Kidney (tissue), 13 donors: ENCODE measurements at regions not wholly inside any gene's neighbourhood (a gene's known extent, or its start where the extent isn't known, plus 50 kb on each side); places are given as distances from the start of the nearest gene placed in this dataset.

ENCODE experiments used
- DNase-seq, 5 donors: peaks; one replicate each; pipeline ENCODE4 v3.0.0-alpha.2; 2013 to 2020
- FAIRE-seq: peaks from 2 replicates; lab custom pipeline; 2012; peaks lifted over from hg19 to GRCh38; lab: Jason Lieb, UNC
- H3K27ac ChIP-seq, 2 donors: one replicate each; pipeline ENCODE4 v1.7.0; 2013; ENCODE audit warnings: low read depth in 2 of 2, low read length in 2 of 2, inconsistent platforms in 1 of 2
- H3K27me3 ChIP-seq: one replicate; pipeline ENCODE4 v1.7.1; 2013; ENCODE audit warnings: low read length, inconsistent platforms; ENCODE audit not compliant: control insufficient read depth, insufficient read depth
- H3K36me3 ChIP-seq, 3 donors: one replicate each; pipeline versions ENCODE4 v1.7.0 to v1.7.1; 2013; ENCODE audit warnings: low read length in 3 of 3, control low read depth in 1 of 3, inconsistent platforms in 1 of 3; ENCODE audit not compliant: insufficient read depth in 3 of 3, control insufficient read depth in 2 of 3
- H3K4me1 ChIP-seq, 3 donors: one replicate each; pipeline versions ENCODE4 v1.7.0 to v1.7.1; 2013; ENCODE audit warnings: low read length in 3 of 3, inconsistent platforms in 1 of 3, low read depth in 1 of 3; ENCODE audit not compliant: control insufficient read depth in 2 of 3, insufficient read depth in 2 of 3
- H3K4me3 ChIP-seq, 3 donors: one replicate each; pipeline versions ENCODE4 v1.7.0 to v1.8.1; 2013; ENCODE audit warnings: low read length in 3 of 3, control low read depth in 1 of 3, inconsistent platforms in 1 of 3
- H3K9ac ChIP-seq, 3 donors: one replicate each; pipeline versions ENCODE4 v1.7.0 to v1.7.1; 2013; ENCODE audit warnings: low read length in 3 of 3, control low read depth in 1 of 3, inconsistent platforms in 1 of 3
- H3K9me3 ChIP-seq, 3 donors: one replicate each; pipeline versions ENCODE4 v1.7.0 to v1.7.1; 2013; ENCODE audit warnings: low read length in 3 of 3, control low read depth in 1 of 3, inconsistent platforms in 1 of 3; ENCODE audit not compliant: control insufficient read depth in 2 of 3, insufficient read depth in 1 of 3
- CTCF ChIP-seq: IDR thresholded peaks from 3 replicates; pipeline ENCODE4 v1.5.1; 2012; ENCODE audit warnings: mild to moderate bottlenecking, moderate library complexity, borderline replicate concordance; ENCODE audit not compliant: insufficient read depth; ENCODE audit errors: extremely low read depth
- intact Hi-C: fragments of 100-400 bp; cut with DNase I; formaldehyde crosslinking; loops from one replicate; pipeline ENCODE4 v1.11.1; 2022
- donor health status: control.
- donor health status: control.
- donor health status: control.
- donor health status: control.
- donor health status: control.
- donor health status: DM: yes; HTN: yes; CAD: no.
- donor health status: Normal renal cell carcinoma (clear cell type).

- Histone ChIP-seq H3K27ac (no peak overlapping the region), H3K36me3 (no peaks in the 10 kb centered on the region), H3K4me3 (no peak overlapping the region), H3K9me3 (no peaks in the 10 kb centered on the region), H3K9ac (no peak overlapping the region), H3K27me3 (no peaks in the 10 kb centered on the region), H3K4me1 (peaks cover 0 to 6% (median 4%) of the 10 kb centered on the region in 3 donors)
- no peak for FAIRE-seq
- no peak for DNase-seq
- intact Hi-C loops, result no loop called here
- no peak for TF ChIP-seq CTCF
Measured at GRCh38 chr5:115456539-115457040, 88.0 kb downstream of the FEM1C start.

GRCh38 chr5:115456056-115456455 is 88.5 kb downstream of the FEM1C start:
- no peak overlapping the region for H3K4me3 ChIP-seq
- FAIRE-seq, result no peak
- no peaks in the 10 kb centered on the region for H3K36me3 ChIP-seq
- no peak for TF ChIP-seq CTCF
- H3K4me1 ChIP-seq, result peaks cover 0 to 6% (median 4%) of the 10 kb centered on the region in 3 donors
- H3K27me3 ChIP-seq, result no peaks in the 10 kb centered on the region
- intact Hi-C loops, result no loop called here
- H3K9me3 ChIP-seq, result no peaks in the 10 kb centered on the region
- no peak overlapping the region for H3K9ac ChIP-seq
- no peak overlapping the region for H3K27ac ChIP-seq
- no peak for DNase-seq

- Histone ChIP-seq H3K9ac (no peak overlapping the region), H3K4me3 (no peak overlapping the region), H3K27me3 (no peaks in the 10 kb centered on the region), H3K36me3 (no peaks in the 10 kb centered on the region), H3K4me1 (peaks cover 0 to 6% (median 4%) of the 10 kb centered on the region in 3 donors), H3K27ac (no peak overlapping the region), H3K9me3 (no peaks in the 10 kb centered on the region)
- DNase-seq (no peak), FAIRE-seq (no peak)
- TF ChIP-seq CTCF, result no peak
- intact Hi-C loops, result no loop called here
Measured at GRCh38 chr5:115455301-115455707, 89.3 kb downstream of the FEM1C start.
